ENCODE measurements at regions not wholly inside any gene's neighbourhood (a gene's known extent, or its start where the extent isn't known, plus 50 kb on each side); places are given as distances from the start of the nearest gene placed in this dataset.

GRCh38 chr9:32293091-32293490, 91.4 kb upstream of the ACO1 start:
- no peak for TF ChIP-seq ZNF704 (tag by site-specific recombination; IDR thresholded peaks at IDR 0.05)
- TF ChIP-seq CTCF (tag by site-specific recombination; IDR thresholded peaks at IDR 0.05) = no peak
- TF ChIP-seq ZBTB7A (tag by site-specific recombination; IDR thresholded peaks at IDR 0.05; ENCODE audit: low read depth) = no peak
- no peak for TF ChIP-seq YY1 (tag by site-specific recombination; IDR thresholded peaks at IDR 0.05)
- TF ChIP-seq ZBTB11 (tag by site-specific recombination; conservative IDR thresholded peaks at IDR 0.05; ENCODE audit: low read depth) = no peak
- no peak for TF ChIP-seq GLIS2 (tag by site-specific recombination; IDR thresholded peaks at IDR 0.05)
- no peak for TF ChIP-seq ZNF292 (tag by site-specific recombination; IDR thresholded peaks at IDR 0.05; ENCODE audit: borderline replicate concordance, low read depth)
- no peak for TF ChIP-seq ZBTB49 (tag by site-specific recombination; IDR thresholded peaks at IDR 0.05; ENCODE audit: low read depth)
- TF ChIP-seq ZNF354C (tag by site-specific recombination; IDR thresholded peaks at IDR 0.05; ENCODE audit: borderline replicate concordance, low read depth) = no peak
- TF ChIP-seq GLI4 (tag by site-specific recombination; IDR thresholded peaks at IDR 0.05) = no peak

All from HEK293 (cell line).